SU-DHL-6 (cell line): ENCODE measurements at regions not wholly inside any gene's neighbourhood (a gene's known extent, or its start where the extent isn't known, plus 50 kb on each side); places are given as distances from the start of the nearest gene placed in this dataset.

ENCODE experiments used
- H2AFZ ChIP-seq: fragments of 200-600 bp; sonication (generic); 2 replicates; pipeline ENCODE4 v1.6.1; 2014; ENCODE audit warnings: low read depth, mild to moderate bottlenecking, moderate library complexity, mixed read lengths, antibody characterized with exemption, low read length; ENCODE audit not compliant: severe bottlenecking
- H3F3A ChIP-seq: fragments of 200-600 bp; shearing (Covaris generic); 2 replicates; pipeline ENCODE4 v1.6.0; 2016; ENCODE audit warnings: antibody characterized with exemption, mild to moderate bottlenecking; ENCODE audit not compliant: insufficient read depth
- H3K27ac ChIP-seq: fragments of 200-600 bp; sonication (generic); 2 replicates; pipeline ENCODE4 v1.5.1; 2016; ENCODE audit warnings: low read depth, mild to moderate bottlenecking, low read length, moderate library complexity, mixed read lengths
- H3K27me3 ChIP-seq: fragments of 200-600 bp; sonication (generic), shearing (Covaris generic); 2 replicates; pipeline ENCODE4 v1.6.0; 2014; ENCODE audit warnings: mild to moderate bottlenecking, low read length
- H3K36me3 ChIP-seq: fragments of 200-600 bp; sonication (generic); 2 replicates; pipeline ENCODE4 v1.6.1; 2014; ENCODE audit warnings: mild to moderate bottlenecking, low read length, mixed read lengths
- H3K4me2 ChIP-seq: fragments of 300-600, 200-600 bp; shearing (Covaris generic), sonication (generic); 2 replicates; pipeline ENCODE4 v1.6.0; 2014; ENCODE audit warnings: low read length, low read depth, mild to moderate bottlenecking; ENCODE audit not compliant: poor library complexity, severe bottlenecking
- H3K4me3 ChIP-seq: fragments of 200-600 bp; sonication (generic); 2 replicates; pipeline ENCODE4 v1.5.1; 2014; ENCODE audit warnings: antibody characterized with exemption, low read length, mild to moderate bottlenecking, mixed read lengths; ENCODE audit not compliant: insufficient read depth, poor library complexity, severe bottlenecking
- H3K79me2 ChIP-seq: fragments of 200-600 bp; sonication (generic); 2 replicates; pipeline ENCODE4 v1.6.1; 2014; ENCODE audit warnings: mild to moderate bottlenecking, low read length, moderate library complexity; ENCODE audit not compliant: insufficient read depth
- H3K9ac ChIP-seq: fragments of 200-600 bp; sonication (generic); 2 replicates; pipeline ENCODE4 v1.7.0; 2014; ENCODE audit warnings: mild to moderate bottlenecking, low read length
- H3K9me2 ChIP-seq: fragments of 200-600 bp; sonication (generic); replicated peaks from 2 replicates; pipeline ENCODE4 v1.6.1; 2014; ENCODE audit warnings: low read length; ENCODE audit not compliant: insufficient read depth
- H3K9me3 ChIP-seq: fragments of 200-600 bp; sonication (generic); 2 replicates; pipeline ENCODE4 v1.6.1; 2014; ENCODE audit warnings: low read length, mixed read lengths; ENCODE audit not compliant: insufficient read depth
- H4K20me1 ChIP-seq: fragments of 200-600 bp; sonication (generic); 2 replicates; pipeline ENCODE4 v1.6.1; 2014; ENCODE audit warnings: low read depth, mild to moderate bottlenecking, antibody characterized with exemption, low read length, moderate library complexity, mixed read lengths
- CTCF ChIP-seq: fragments of 200-600 bp; sonication (generic); IDR thresholded peaks from one replicate; pipeline ENCODE4 v1.5.1; 2017; ENCODE audit warnings: antibody characterized with exemption, mild to moderate bottlenecking, low read length, moderate library complexity; ENCODE audit not compliant: insufficient read depth, poor library complexity, severe bottlenecking
- EZH2phosphoT487 ChIP-seq: fragments of 200-600 bp; sonication (generic), shearing (Covaris generic); conservative IDR thresholded peaks from 2 replicates; pipeline ENCODE4 v1.6.1; 2018; ENCODE audit warnings: mild to moderate bottlenecking, antibody characterized with exemption, low read length, moderate library complexity, mixed read lengths

GRCh38 chr21:14844001-14844400, 220.8 kb downstream of the NRIP1 start:
- TF ChIP-seq CTCF, result no peak
- H3K9me2 ChIP-seq, result no peaks in the 10 kb centered on the region
- no peak overlapping the region for H3K27ac ChIP-seq
- no peaks in the 10 kb centered on the region for H3K27me3 ChIP-seq
- H3K9ac ChIP-seq, result no peak overlapping the region
- no peak overlapping the region for H3K4me3 ChIP-seq
- no peaks in the 10 kb centered on the region for H3F3A ChIP-seq
- H4K20me1 ChIP-seq, result no peaks in the 10 kb centered on the region
- H2AFZ ChIP-seq, result no peak overlapping the region
- no peaks in the 10 kb centered on the region for H3K36me3 ChIP-seq
- no peak overlapping the region for H3K4me2 ChIP-seq
- no peaks in the 10 kb centered on the region for H3K9me3 ChIP-seq
- H3K79me2 ChIP-seq, result no peaks in the 10 kb centered on the region

- Histone ChIP-seq H3K4me3 (no peak overlapping the region), H3K36me3 (no peaks in the 10 kb centered on the region), H3K27me3 (no peaks in the 10 kb centered on the region), H3K9ac (no peak overlapping the region), H2AFZ (no peak overlapping the region), H3F3A (no peaks in the 10 kb centered on the region), H3K27ac (no peak overlapping the region), H3K9me2 (no peaks in the 10 kb centered on the region), H4K20me1 (no peaks in the 10 kb centered on the region), H3K9me3 (no peaks in the 10 kb centered on the region), H3K4me2 (no peak overlapping the region), H3K79me2 (no peaks in the 10 kb centered on the region)
- TF ChIP-seq CTCF (no peak), EZH2phosphoT487 (no peak)
These were observed 222.2 kb downstream of the NRIP1 start for GRCh38 chr21:14842601-14843000.

- Histone ChIP-seq H3K9me3 (no peaks in the 10 kb centered on the region), H3K27ac (no peak overlapping the region)
These were observed 223.0 kb downstream of the NRIP1 start for GRCh38 chr21:14841511-14842472.

More at GRCh38 chr21:14841511-14842472, 223.0 kb downstream of the NRIP1 start:
- no peak overlapping the region for H2AFZ ChIP-seq
- H3K9me2 ChIP-seq, result no peaks in the 10 kb centered on the region
- no peak overlapping the region for H3K9ac ChIP-seq
- TF ChIP-seq CTCF, result no peak
- no peak for TF ChIP-seq EZH2phosphoT487
- no peaks in the 10 kb centered on the region for H3K79me2 ChIP-seq
- no peaks in the 10 kb centered on the region for H3K36me3 ChIP-seq
- no peaks in the 10 kb centered on the region for H4K20me1 ChIP-seq
- H3K4me3 ChIP-seq, result no peak overlapping the region
- no peak overlapping the region for H3K4me2 ChIP-seq
- no peaks in the 10 kb centered on the region for H3F3A ChIP-seq
- H3K27me3 ChIP-seq, result no peaks in the 10 kb centered on the region
